HG03159 (cell line): ENCODE measurements at regions not wholly inside any gene's neighbourhood (a gene's known extent, or its start where the extent isn't known, plus 50 kb on each side); places are given as distances from the start of the nearest gene placed in this dataset.

ENCODE experiments used
- ATAC-seq: cut with Tn5 transposase; IDR thresholded peaks from one replicate; pipeline ENCODE4 v1.9.1; 2021; ENCODE audit warnings: mild to moderate bottlenecking, moderate library complexity; ENCODE audit not compliant: unreplicated experiment

DNA sequence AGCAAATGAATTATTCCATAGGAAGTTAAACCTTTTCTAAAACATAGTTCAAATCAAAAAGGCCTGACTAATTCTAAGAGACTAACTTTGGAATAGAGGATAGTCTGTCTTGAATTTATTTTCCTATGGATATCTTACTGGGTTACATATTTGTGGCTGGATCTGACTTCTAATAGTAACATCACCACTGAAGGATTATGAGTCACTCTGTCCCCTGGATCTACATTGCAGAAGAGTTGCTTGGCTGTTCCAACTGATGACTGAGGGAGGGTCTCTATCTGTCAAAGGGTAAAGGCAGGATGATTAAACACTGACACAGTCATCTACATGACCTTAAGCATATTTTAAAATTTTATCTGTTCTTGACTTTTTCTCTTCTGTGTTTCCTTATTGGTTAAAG, 119.6 kb upstream of the FST start:
- ATAC-seq, result no peak

DNA sequence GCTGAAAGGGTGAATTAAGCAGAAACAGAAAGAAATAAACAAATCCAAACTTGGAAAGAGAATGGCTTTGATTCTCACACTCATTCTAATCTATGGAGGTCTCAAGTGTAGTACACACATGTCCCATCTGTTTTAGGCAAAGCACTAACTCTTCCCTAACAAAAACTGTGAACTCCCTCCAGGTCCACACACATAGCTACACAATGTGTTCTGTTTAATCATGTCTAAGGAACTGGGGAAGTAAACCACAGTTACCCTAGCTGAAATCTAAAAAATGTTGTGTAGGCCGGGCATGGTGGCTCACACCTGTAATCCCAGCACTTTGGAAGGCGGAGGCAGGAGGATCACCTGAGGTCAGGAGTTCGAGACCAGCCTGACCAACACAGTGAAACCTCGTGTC, 118.7 kb upstream of the FST start:
- ATAC-seq, result no peak

DNA sequence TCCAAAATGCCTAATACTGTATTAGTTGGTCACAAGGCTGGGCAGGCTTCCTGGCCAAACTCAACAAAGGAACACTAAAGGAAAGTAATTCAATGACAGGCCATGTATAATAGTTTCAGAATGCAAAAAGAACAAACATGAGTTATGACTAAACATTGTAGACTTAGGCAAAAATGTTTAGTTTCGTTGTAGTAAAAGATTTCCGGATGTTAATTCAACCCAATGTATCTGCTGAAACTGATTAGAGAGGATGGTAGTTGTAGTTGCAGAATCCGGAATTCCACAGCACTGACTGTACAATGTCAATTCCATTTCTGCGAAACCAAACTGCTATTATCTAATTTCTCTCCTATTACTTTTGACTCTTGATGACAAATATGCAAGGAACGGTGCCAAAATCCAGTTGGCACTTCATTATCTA, 117.9 kb upstream of the FST start:
- no peak for ATAC-seq

DNA sequence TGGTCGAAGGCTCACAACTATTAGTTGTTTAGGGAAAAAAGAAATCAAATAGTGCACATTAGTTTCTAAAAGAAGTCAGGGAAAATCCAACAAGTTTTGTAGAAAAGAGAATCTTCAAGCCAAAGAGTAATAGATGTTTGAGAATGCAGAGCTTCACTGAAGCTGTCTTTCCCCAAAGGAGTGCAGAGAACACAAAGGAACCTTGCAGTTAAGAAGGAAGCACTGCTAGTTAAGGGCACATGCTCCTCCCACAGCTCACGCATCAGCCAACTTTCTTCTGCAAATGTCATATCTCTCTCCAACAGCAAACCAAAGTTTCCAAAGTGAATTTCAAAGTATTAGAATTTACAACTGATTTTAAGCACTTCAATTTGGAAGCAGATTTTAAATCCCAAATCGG, 116.4 kb upstream of the FST start:
- no peak for ATAC-seq

DNA sequence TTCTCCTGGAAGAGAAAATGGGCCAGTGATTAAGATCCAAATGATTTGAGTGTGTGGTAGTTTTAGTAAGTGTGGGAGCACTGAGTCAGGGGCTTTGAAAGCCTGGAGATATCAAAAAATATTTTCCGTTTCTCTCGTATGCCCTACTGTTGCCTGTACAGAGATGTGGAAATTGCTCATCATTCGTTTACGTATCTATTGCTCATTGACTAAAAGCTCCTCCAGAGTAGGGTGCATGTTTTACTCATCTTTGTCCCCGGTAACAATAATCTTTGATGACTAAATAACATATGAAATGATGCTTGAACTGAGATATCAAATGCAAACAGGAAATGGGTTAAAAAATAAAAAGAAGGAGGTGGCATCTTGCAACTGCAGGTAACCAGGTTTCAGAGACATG, 114.2 kb upstream of the FST start:
- no peak for ATAC-seq

DNA sequence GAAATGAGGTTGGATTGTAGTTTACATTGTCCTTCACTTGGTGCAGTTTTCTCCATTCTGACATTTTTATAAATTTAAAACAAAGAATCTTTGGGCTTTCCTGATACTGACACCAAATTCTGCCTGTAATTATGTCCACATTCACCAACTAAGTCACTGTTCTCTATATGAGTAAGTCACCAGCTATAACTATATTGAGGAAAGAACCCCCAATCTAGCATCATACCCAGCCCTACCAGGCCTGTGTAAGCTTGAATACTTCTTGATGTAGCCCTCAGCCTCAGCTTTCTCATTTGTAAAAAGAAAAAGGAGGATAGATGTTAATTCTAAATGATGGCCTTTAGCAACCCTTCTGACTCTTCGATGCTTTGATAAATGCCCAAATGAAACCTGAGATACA, 112.7 kb upstream of the FST start:
- ATAC-seq, result no peak

DNA sequence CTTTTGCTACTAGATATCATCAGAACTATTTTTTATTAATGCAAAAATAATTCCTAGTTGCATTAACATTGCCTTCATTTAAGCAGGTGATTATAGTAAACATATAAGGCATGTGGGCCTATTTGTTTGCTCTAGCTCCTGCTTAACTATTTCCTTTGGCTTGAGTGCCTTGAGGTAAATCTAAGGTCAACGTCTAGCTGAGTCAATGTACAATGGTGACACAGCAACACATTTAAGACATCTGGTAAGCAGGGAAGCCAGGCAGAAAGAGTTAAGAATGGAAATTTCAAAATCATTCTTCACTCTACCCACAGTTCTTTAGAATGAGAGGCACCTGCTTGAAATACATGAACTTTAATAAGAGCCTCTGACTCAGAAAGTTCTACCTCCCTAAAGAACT, 111.9 kb upstream of the FST start:
- ATAC-seq, result no peak

DNA sequence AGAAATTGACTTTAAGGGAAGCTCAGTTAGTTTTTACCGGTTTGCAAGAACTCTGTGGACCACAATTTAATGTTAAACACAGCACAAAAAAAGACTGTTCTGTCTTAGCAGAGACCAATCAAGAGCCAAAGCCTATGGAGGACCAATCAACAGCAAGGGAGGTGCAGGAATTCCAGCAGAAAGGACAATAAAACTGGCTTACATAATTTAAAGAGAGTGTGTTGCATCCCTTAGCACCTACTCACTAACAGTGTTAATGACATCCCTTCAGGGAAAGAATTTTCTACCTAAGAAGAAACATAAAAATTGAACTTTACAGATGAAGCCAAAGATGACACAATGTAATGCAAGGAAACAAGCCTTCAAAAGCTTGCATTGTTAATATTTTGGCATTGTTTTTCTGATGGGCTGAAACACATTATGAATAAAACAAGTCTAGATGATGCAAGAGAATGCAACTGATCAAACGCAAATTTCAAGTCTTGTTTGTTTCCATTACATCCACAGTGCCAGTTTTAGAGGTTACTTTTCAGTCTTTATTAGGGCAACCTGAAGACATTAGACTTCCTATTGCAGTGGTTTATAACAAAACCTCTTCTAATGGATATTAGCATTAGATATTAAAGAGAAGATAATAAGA, 111.3 kb upstream of the FST start:
- no peak for ATAC-seq

DNA sequence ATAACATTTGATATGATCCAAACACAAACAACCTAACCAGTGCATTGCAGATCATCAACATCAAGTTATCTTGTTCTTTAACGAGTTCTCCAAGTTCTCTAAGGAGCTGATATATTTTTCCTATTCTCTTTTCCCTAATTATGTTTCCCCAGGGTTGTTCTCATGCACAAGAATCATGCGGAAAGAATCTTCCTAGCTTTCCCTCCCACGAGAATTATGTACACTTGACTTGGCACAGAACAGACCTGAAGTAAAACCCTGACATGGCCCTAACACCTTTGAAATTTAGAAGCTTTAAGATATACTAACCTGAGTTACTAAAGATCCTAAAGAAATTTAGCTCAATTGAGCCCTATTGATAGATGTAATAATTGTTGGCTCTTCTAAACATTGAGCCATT, 110.7 kb upstream of the FST start:
- ATAC-seq, result no peak

DNA sequence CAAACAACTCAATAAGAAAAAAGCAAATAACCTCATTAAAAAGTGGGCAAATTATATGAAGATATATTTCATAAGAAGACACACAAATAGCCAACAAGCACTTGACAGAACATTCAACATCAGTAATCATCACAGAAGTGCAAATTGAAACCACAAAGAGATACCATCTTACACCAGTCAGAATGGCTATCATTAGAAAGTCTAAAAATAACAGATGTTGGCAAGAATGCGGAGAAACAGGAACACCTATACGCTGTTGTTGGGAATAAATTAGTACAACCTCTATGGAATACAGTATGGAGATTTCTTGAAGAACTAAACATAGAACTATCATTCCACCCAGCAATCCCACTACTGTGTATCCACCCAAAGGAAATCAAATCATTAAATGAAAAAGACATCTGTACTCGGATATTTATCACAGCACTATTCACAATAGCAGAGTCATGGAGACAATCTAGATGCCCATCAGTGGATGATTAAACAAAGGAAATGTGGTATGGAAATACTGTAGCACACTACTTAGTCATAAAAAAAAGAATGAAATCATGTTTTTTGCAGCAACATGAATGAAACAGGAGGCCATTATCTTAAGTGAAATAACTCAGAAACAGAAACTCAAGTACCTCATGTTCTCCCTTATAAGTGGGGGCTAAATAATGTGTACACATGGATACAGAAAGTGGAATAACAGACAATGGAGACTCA, 106.8 kb upstream of the FST start:
- ATAC-seq, result no peak

DNA sequence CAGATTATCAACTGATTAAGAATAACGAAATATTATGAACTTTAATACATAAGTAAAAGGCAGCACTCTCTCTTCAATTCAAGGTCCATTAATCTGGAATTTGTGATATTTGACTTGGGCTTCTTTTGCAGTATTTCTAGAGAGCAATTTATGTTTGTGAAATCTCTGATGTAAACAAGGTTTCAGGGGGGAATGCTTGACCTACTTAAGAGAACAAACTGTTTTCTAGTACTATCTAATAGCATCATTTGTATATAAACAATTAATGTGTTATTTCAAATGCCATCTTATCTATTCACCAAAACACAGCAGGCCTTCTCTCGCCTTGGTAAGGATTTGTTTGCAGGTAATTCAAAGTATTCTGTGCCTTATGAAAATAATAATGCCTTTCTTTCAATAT, 103.6 kb upstream of the FST start:
- ATAC-seq, result no peak

DNA sequence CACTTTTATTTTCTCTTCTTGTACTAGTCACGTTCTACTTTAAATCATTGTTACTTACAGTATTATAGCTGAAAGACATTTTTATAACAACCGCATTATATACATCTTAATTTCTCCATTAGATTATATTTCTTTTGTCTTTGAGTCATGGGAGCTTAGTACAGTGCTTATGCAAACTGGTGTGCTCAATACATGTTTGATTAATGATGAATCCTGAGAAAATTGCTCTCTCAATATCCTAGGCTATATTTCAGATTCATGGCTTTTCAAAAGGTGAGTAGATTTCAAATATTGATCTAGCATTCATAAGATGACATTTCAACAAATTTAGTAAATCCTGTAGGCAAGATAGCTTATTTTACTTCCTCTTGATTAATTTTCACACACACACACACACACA, 102.2 kb upstream of the FST start:
- no peak for ATAC-seq

DNA sequence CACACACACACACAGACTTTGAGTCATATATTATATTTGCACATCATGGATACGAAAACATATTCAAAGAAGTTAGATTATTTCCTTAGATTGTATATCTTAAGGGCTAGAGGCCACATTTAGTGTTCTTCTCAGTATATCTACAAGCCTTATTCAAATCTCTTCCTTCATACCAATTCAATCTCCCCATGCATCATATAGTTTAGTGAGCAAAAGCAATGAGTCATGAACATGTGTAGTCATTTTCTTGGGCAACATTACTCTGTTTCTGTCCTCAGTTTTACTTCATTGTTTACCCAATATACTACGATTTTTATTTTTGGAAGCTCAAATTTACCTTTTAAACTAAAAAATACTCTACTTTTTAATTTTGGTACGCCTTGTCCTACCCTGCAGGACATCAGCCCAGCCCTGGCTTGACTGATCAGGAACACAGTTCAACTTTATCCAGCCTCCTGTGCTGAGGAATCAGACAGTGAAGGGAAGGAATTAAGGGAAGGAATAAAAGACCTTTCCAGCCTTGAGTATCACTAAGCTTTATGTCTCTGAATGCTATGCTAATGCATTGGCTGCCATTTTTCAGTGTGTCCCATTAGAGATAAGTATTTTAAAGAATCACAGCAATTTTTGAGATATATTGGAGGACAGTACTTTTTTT, 101.7 kb upstream of the FST start:
- no peak for ATAC-seq

DNA sequence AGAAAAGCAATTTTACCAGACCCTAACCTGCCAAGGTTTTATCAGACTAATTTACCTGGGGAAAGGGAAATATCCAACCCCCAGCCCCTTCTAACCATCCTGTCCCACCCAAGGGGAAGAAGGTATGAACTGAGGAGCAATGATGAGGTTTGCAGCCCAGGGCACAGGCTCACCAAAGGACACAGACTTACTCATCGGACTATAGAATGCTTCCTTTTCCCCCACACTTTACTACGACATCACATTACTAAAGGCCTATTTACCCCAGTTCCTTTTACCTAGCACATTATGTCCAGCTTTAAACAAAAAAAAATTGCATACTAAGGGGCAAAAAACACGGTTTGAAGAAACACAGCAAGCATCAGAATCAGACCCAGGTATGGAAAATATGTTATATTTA, 94.1 kb upstream of the FST start:
- ATAC-seq, result no peak

DNA sequence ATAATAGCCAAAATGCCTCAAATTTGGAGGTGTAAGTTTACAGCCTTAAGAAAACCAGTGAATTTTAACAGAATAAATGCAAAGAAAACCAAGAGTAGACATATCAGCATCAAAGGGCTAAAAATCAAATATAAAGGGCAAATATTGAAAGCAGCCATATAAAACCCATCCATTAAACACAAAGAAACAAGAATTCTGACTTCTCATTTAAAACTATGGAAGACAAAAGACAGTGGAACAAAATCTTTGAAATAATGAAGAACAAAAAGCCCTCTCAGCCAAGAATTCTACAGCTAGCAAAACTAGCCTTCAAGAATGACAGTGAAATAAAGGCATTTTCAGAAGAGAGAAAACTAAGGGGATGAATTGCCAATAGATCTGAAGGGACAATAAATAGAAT, 91.3 kb upstream of the FST start:
- ATAC-seq, result no peak

DNA sequence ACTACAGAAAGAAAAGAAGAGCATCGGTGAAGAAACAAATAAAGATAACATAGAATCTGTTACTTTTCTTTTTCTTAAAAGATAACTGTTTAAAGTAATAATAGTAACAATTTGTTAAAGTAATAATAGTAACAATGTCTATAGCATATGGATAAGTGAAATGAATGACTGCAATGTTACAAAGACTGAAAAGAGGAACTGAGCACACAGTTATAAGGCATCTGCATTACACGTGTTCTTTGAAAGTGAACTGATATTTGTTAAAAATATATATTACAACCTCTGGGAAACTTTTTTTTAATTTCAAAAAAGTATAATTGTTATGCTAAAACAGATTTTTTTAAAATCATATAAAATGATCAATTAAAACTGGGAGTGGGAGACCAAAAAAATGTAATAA, 88.4 kb upstream of the FST start:
- peak; percentile 89 for ATAC-seq

DNA sequence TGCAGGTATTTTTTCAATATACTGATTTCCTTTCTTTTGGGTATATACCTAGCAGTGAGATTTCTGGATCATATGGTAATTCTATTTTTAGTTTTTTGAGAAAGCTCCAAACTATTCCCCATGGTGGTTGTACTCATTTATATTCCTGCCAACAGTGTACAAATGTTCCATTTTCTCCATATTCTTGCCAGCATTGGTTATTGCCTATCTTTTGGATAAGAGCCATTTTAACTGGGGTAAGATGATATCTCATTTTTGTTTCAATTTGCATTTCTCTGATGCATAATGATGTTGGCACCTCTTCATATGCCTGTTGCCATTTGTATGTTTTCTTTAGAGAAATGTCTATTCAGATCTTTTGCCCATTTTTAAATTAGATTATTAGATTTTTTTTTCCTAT, 85.6 kb upstream of the FST start:
- no peak for ATAC-seq

DNA sequence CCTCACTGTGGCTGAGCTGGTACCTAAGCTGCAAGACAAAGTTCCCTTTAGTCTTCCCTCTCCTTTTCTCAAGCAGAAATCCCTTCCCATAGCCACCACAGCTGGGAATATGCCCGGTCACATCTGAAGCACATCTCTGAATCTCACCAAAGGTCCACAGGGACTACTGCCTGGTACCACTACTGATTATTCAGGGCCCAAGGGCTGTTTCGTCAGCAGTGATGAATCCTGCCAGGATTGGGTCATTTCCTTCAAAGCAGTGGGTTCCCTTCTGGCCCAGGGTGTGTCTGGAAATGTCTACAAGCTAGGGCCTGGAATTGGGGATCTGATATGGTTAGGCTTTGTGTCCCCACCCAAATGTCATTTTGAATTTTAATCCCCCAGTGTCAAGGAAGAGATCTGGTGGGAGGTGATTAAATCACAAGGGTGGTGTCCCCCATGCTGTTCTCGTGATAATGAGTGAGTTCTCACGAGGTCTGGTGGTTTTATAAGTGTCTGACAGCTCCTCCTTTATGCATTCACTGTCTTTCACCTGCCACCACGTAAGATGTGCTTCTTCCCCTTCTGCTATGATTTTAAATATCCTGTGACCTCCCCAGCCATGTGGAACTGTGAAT, 83.2 kb upstream of the FST start:
- ATAC-seq, result no peak

DNA sequence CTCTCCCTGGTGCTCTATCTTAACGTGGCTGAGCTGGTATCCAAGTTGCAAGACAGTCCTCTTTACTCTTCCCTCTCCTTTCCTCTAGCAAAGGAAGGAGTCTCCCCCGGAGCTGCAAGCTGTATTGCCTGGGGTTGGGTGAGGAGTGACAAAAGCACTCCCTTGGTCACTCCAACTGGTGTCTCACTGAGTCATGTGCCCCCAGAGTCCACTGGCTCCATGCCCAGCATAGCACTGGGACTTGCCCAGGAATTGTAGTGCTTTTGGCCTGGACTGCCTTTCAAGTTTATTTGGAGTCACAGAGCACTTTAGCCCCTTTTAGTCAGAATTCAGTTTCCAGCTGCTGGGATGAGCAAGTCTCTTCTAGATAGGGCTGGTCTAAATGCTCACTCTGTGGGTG, 82.6 kb upstream of the FST start:
- ATAC-seq, result no peak

DNA sequence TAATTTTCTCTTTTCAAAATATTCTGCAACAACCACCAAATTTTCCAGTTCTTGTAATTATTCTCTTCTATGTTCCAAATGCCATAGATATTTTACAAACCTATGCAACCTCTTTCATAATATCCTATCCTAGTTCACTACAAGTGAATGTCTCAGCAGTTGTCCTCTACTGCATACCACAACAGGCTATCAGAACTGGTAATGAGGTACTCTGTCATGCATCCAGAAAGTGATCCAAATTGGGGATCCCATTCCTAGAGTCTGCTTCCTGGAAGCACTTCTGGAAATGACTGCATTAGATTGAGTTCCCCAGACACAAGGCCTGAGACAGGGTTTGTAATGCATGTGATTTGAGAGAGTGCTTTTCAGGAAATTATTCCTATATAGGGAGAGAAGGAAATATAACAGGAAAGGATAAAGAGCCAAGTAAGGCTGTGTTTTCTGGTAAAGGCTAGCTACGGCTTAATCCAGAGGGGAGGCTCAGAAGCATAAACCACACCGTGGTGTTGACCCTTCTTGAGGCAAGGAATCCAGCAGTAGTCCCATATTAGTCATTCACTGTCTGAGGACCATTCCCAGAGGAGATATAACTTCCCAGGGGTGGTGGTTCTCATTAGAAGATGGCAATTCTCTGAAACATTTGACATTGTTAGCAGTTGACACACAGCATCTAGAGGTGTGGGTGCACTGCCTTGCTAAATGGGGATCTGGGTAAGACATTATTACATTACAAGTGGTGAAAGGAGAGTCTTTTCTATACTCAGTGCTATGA, 80.3 kb upstream of the FST start:
- no peak for ATAC-seq

DNA sequence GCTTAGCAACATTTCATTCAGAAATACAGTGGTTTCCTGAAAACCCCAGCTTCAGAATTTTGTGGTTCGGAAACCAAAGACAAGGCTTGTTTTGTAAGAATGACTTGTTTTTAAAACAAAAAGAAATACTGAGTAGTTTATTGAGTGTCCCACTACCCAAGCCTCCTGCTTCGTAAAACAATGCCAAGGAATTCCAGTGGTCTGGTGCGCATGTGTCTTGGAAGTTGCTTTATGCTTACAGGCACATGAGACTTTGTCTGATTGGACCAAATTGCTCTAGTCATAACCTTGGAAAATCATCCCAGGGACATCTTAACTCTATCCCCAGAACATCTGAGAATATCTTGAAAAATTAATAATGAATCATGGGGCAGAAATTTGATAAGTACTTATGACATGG, 77.1 kb upstream of the FST start:
- no peak for ATAC-seq
